HCT116 (cell line): ENCODE measurements at regions not wholly inside any gene's neighbourhood (a gene's known extent, or its start where the extent isn't known, plus 50 kb on each side); places are given as distances from the start of the nearest gene placed in this dataset.

Experiments used
- ATAC-seq: fragments of 200-7000 bp; cut with Tn5 transposase; 2 replicates; pipeline ENCODE4 v1.9.1; 2020; ENCODE audit warnings: mild to moderate bottlenecking, moderate library complexity
- BruUV-seq: library from RNA; stranded (reverse); fragments of 400-500 nt; replicated peaks from 2 replicates; lab custom pipeline; 2021; lab: Mats Ljungman, UMichigan
- CTCF ChIA-PET: fragments of 300-600 bp; sonication (Branson Sonifier 250); formaldehyde crosslinking; loops from one replicate; lab custom pipeline; 2021; ENCODE audit warnings: antibody characterized with exemption; lab: Charles Lee
- POLR2A ChIA-PET: fragments of 300-600, 350-600 bp; sonication (Branson Sonifier 250); formaldehyde crosslinking; loops from one replicate; lab custom pipeline; 2021; ENCODE audit warnings: antibody characterized with exemption; lab: Charles Lee
- RAD21 ChIA-PET, 2 experiments: fragments of 300-600 bp; sonication (Branson Sonifier 250); formaldehyde crosslinking; loops; one replicate each; lab custom pipeline; 2023; ENCODE audit warnings: low total read pairs in 2 of 2; ENCODE audit not compliant: uncharacterized antibody in 2 of 2, unreplicated experiment in 2 of 2, low non-redundant PET in 1 of 2; lab: Charles Lee
- DNase-seq: peaks from one replicate; pipeline ENCODE4 v3.0.0-alpha.2; 2010; ENCODE audit warnings: low read depth, low spot score
- H2AFZ ChIP-seq: fragments of 200-600 bp; shearing (Covaris generic), sonication (generic); 2 replicates; pipeline ENCODE4 v1.6.1; 2017; ENCODE audit warnings: low read depth, mixed run types, mixed read lengths, antibody characterized with exemption, low read length; ENCODE audit not compliant: poor library complexity, severe bottlenecking
- H3K27ac ChIP-seq: 2 replicates; pipeline ENCODE4 v1.5.1; 2012; ENCODE audit warnings: low read depth, low read length
- H3K27me3 ChIP-seq: fragments of 200-600 bp; sonication (generic); 2 replicates; pipeline ENCODE4 v1.6.1; 2016; ENCODE audit warnings: mixed run types, low read length, mixed read lengths; ENCODE audit not compliant: insufficient read depth
- H3K36me3 ChIP-seq, 2 experiments: fragments of 200-500 bp in 1 of 2; fragments of 200-600 bp in 1 of 2; sonication (Bioruptor generic) in 1 of 2; sonication (generic) in 1 of 2; 2 replicates each; pipeline versions ENCODE4 v1.5.1 to v1.6.1; 2014 to 2016; ENCODE audit warnings: low read length in 2 of 2, inconsistent platforms in 1 of 2, mixed read lengths in 1 of 2, mixed run types in 1 of 2; ENCODE audit not compliant: insufficient read depth in 2 of 2, control insufficient read depth in 1 of 2
- H3K4me1 ChIP-seq, 2 experiments: fragments of 200-600 bp in 1 of 2; sonication (generic) in 1 of 2; 2 replicates each; pipeline versions ENCODE4 v1.5.1 to v1.6.1; 2012 to 2017; ENCODE audit warnings: low read length in 2 of 2, inconsistent platforms in 1 of 2, mild to moderate bottlenecking in 1 of 2, mixed read lengths in 1 of 2, mixed run types in 1 of 2, moderate library complexity in 1 of 2; ENCODE audit not compliant: insufficient read depth in 2 of 2, control insufficient read depth in 1 of 2
- H3K4me2 ChIP-seq: fragments of 200-600 bp; sonication (generic); 2 replicates; pipeline ENCODE4 v1.6.1; 2017; ENCODE audit warnings: mixed run types, low read length, mixed read lengths
- H3K4me3 ChIP-seq, 2 experiments: fragments of 200-600 bp in 1 of 2; sonication (generic) in 1 of 2; replicated peaks in 1 of 2; 2 replicates each; pipeline ENCODE4 v1.5.1; 2011 to 2016; ENCODE audit warnings: low read length in 2 of 2, control low read depth in 1 of 2, low read depth in 1 of 2, mild to moderate bottlenecking in 1 of 2, mixed read lengths in 1 of 2, mixed run types in 1 of 2
- H3K79me2 ChIP-seq: fragments of 200-600 bp; sonication (generic); 2 replicates; pipeline ENCODE4 v1.6.1; 2017; ENCODE audit warnings: mild to moderate bottlenecking, mixed run types, low read length, moderate library complexity, mixed read lengths; ENCODE audit not compliant: insufficient read depth
- H3K9ac ChIP-seq: fragments of 200-600 bp; sonication (generic); 2 replicates; pipeline ENCODE4 v1.6.1; 2016; ENCODE audit warnings: low read length, mixed read lengths
- H3K9me2 ChIP-seq: fragments of 200-600 bp; sonication (generic), shearing (Covaris generic); 2 replicates; pipeline ENCODE4 v1.6.1; 2017; ENCODE audit warnings: mixed run types, mild to moderate bottlenecking, moderate library complexity; ENCODE audit not compliant: insufficient read depth
- H3K9me3 ChIP-seq, 2 experiments: fragments of 200-500 bp in 1 of 2; fragments of 200-600 bp in 1 of 2; sonication (Bioruptor generic) in 1 of 2; sonication (generic) in 1 of 2; 2 replicates each; pipeline ENCODE4 v1.6.1; 2014 to 2017; ENCODE audit warnings: low read length in 2 of 2, mixed read lengths in 2 of 2, inconsistent platforms in 1 of 2, low read depth in 1 of 2, mild to moderate bottlenecking in 1 of 2, mixed run types in 1 of 2, moderate library complexity in 1 of 2; ENCODE audit not compliant: control insufficient read depth in 1 of 2, insufficient read depth in 1 of 2
- H4K20me1 ChIP-seq: fragments of 200-600 bp; sonication (generic), shearing (Covaris generic); 2 replicates; pipeline ENCODE4 v1.6.1; 2017; ENCODE audit warnings: mixed run types, mild to moderate bottlenecking, moderate library complexity; ENCODE audit not compliant: insufficient read depth
- CBX3 ChIP-seq: IDR thresholded peaks from 2 replicates; pipeline ENCODE4 v1.6.1; 2012; ENCODE audit warnings: low read depth
- ELF1 ChIP-seq: IDR thresholded peaks from 2 replicates; pipeline ENCODE4 v1.6.1; 2012; ENCODE audit warnings: low read depth, borderline replicate concordance
- FOSL1 ChIP-seq: IDR thresholded peaks from 2 replicates; pipeline ENCODE4 v1.6.1; 2012; ENCODE audit warnings: low read depth
- intact Hi-C: fragments of 100-400 bp; cut with micrococcal nuclease; formaldehyde crosslinking; loops from 2 replicates; pipeline ENCODE4 v1.10.0; 2022
- TF ChIP-seq, protein P1 (sequence below): IDR thresholded peaks from 2 replicates; pipeline ENCODE4 v1.6.1; 2011; ENCODE audit warnings: mild to moderate bottlenecking, low read length, moderate library complexity; ENCODE audit not compliant: insufficient replicate concordance; ENCODE audit errors: extremely low read depth
- TF ChIP-seq, protein P2 (sequence below): IDR thresholded peaks from 2 replicates; pipeline ENCODE4 v1.6.1; 2012; ENCODE audit warnings: low read depth

DNA sequence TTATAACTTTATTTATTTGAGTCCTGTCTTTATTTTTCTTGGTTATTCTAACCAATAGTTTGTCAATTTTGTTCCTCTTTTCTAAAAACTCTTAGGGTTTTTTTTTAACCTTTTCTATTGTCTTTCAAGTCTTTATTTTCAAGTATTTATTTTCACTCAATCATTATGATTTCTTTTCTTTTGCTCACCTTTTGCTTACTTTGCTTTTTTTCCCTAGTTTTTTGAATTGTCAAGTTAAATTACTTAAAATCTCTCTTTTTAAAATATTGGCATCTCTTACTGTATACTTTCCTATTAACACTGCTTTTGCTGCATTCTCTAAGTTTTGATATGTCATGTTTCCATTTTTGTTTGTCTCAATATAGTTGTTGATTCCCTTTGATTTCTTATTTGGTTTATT is 396.8 kb upstream of the CCDC179 start:
- H3K27ac ChIP-seq, result no peak overlapping the region
- ChIA-PET RAD21 (no interaction called here), POLR2A (no interaction called here), CTCF (no interaction called here)
- TF ChIP-seq, protein P1, sequence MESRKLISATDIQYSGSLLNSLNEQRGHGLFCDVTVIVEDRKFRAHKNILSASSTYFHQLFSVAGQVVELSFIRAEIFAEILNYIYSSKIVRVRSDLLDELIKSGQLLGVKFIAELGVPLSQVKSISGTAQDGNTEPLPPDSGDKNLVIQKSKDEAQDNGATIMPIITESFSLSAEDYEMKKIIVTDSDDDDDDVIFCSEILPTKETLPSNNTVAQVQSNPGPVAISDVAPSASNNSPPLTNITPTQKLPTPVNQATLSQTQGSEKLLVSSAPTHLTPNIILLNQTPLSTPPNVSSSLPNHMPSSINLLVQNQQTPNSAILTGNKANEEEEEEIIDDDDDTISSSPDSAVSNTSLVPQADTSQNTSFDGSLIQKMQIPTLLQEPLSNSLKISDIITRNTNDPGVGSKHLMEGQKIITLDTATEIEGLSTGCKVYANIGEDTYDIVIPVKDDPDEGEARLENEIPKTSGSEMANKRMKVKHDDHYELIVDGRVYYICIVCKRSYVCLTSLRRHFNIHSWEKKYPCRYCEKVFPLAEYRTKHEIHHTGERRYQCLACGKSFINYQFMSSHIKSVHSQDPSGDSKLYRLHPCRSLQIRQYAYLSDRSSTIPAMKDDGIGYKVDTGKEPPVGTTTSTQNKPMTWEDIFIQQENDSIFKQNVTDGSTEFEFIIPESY, result no peak
- TF ChIP-seq FOSL1 (no peak), ELF1 (no peak), CBX3 (no peak)
- TF ChIP-seq, protein P2, sequence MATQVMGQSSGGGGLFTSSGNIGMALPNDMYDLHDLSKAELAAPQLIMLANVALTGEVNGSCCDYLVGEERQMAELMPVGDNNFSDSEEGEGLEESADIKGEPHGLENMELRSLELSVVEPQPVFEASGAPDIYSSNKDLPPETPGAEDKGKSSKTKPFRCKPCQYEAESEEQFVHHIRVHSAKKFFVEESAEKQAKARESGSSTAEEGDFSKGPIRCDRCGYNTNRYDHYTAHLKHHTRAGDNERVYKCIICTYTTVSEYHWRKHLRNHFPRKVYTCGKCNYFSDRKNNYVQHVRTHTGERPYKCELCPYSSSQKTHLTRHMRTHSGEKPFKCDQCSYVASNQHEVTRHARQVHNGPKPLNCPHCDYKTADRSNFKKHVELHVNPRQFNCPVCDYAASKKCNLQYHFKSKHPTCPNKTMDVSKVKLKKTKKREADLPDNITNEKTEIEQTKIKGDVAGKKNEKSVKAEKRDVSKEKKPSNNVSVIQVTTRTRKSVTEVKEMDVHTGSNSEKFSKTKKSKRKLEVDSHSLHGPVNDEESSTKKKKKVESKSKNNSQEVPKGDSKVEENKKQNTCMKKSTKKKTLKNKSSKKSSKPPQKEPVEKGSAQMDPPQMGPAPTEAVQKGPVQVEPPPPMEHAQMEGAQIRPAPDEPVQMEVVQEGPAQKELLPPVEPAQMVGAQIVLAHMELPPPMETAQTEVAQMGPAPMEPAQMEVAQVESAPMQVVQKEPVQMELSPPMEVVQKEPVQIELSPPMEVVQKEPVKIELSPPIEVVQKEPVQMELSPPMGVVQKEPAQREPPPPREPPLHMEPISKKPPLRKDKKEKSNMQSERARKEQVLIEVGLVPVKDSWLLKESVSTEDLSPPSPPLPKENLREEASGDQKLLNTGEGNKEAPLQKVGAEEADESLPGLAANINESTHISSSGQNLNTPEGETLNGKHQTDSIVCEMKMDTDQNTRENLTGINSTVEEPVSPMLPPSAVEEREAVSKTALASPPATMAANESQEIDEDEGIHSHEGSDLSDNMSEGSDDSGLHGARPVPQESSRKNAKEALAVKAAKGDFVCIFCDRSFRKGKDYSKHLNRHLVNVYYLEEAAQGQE, result no peak
- H3K4me2 ChIP-seq, result no peak overlapping the region
- peaks cover 0 to 21% of the 10 kb centered on the region in 2 experiments; a peak in 2 of 4 replicates for H3K9me3 ChIP-seq
- no peaks in the 10 kb centered on the region for H3K79me2 ChIP-seq
- intact Hi-C loops, result no loop called here
- no peak overlapping the region for H2AFZ ChIP-seq
- ATAC-seq, result no peak
- DNase-seq, result no peak
- H3K27me3 ChIP-seq, result no peaks in the 10 kb centered on the region
- no TSS peak for BruUV-seq
- no peaks in the 10 kb centered on the region for H3K36me3 ChIP-seq
- no peaks in the 10 kb centered on the region for H3K4me1 ChIP-seq
- no peak overlapping the region for H3K9ac ChIP-seq
- H3K4me3 ChIP-seq, result no peak overlapping the region
- H3K9me2 ChIP-seq, result no peaks in the 10 kb centered on the region
- no peaks in the 10 kb centered on the region for H4K20me1 ChIP-seq
